ENCODE measurements at regions not wholly inside any gene's neighbourhood (a gene's known extent, or its start where the extent isn't known, plus 50 kb on each side); places are given as distances from the start of the nearest gene placed in this dataset.

GRCh38 chr13:79212064-79212619 is 193.9 kb downstream of the RBM26 start:
- TF ChIP-seq CTCF (IDR thresholded peaks at IDR 0.05) (no peak), POLR2A (IDR thresholded peaks at IDR 0.05) (no peak)
- WGBS (ENCODE audit: insufficient coverage, low coverage, low lambda C conversion rate, missing lambda C conversion rate), result 68% methylated on average over 10 of the region's 10 CpGs
- ATAC-seq (no peak), DNase-seq (no peak)
- intact Hi-C loops (cut with DNase I), result no loop called here
- H3K4me1 ChIP-seq, result no peaks in the 10 kb centered on the region
- no peaks in the 10 kb centered on the region for H3K27me3 ChIP-seq
- H3K27ac ChIP-seq, result no peak overlapping the region
- H3K36me3 ChIP-seq, result no peaks in the 10 kb centered on the region
- no peaks in the 10 kb centered on the region for H3K9me3 ChIP-seq
- H3K4me3 ChIP-seq, result no peak overlapping the region

- Histone ChIP-seq H3K4me3 (no peak overlapping the region), H3K4me1 (no peaks in the 10 kb centered on the region), H3K36me3 (no peaks in the 10 kb centered on the region), H3K27me3 (no peaks in the 10 kb centered on the region), H3K27ac (no peak overlapping the region), H3K9me3 (no peaks in the 10 kb centered on the region)
- WGBS (ENCODE audit: insufficient coverage, low coverage, low lambda C conversion rate, missing lambda C conversion rate), result 56% methylated on average over 1 of the region's 1 CpG
- DNase-seq, result no peak
- TF ChIP-seq POLR2A (IDR thresholded peaks at IDR 0.05) (no peak), CTCF (IDR thresholded peaks at IDR 0.05) (no peak)
- intact Hi-C loops (cut with DNase I), result no loop called here
- no peak for ATAC-seq
These were observed 194.7 kb downstream of the RBM26 start for GRCh38 chr13:79211377-79211776.

DNA sequence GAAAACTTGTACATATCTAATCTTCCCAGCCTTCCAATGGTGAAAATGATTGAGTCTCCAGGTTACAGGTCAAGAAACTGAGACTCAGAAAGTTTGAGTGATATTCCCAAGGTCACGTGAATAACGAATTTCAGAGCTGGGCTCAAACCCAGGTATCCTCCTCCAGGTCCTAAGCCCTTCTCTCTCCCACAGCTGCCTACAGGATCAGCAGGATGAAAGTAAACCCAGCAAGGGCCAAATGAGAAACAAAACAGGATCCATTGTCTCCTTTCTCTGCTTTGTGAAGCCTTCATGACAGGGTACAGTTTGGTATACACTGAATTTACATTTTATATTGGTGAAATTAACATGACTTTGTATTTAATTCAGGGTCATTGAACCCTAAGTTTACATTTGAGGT is 208.1 kb downstream of the RBM26 start:
- Histone ChIP-seq H3K27me3 (no peaks in the 10 kb centered on the region), H3K9me3 (no peaks in the 10 kb centered on the region), H3K27ac (no peak overlapping the region), H3K4me3 (no peak overlapping the region), H3K4me1 (no peaks in the 10 kb centered on the region), H3K36me3 (no peaks in the 10 kb centered on the region)
- ATAC-seq, result no peak
- WGBS (ENCODE audit: insufficient coverage, low coverage, low lambda C conversion rate, missing lambda C conversion rate), result 17% methylated on average over 1 of the region's 2 CpGs
- no peak for DNase-seq
- intact Hi-C loops (cut with DNase I), result no loop called here
- TF ChIP-seq CTCF (IDR thresholded peaks at IDR 0.05), result no peak
- TF ChIP-seq POLR2A (IDR thresholded peaks at IDR 0.05), result no peak

GRCh38 chr13:79196843-79197242 is 209.2 kb downstream of the RBM26 start:
- intact Hi-C loops (cut with DNase I), result no loop called here
- ATAC-seq, result no peak

More at GRCh38 chr13:79196843-79197242, 209.2 kb downstream of the RBM26 start:
- no peak for TF ChIP-seq POLR2A (IDR thresholded peaks at IDR 0.05)
- no peak for TF ChIP-seq CTCF (IDR thresholded peaks at IDR 0.05)
- 90% methylated on average over 3 of the region's 3 CpGs for WGBS (ENCODE audit: insufficient coverage, low coverage, low lambda C conversion rate, missing lambda C conversion rate)
- Histone ChIP-seq H3K27me3 (no peaks in the 10 kb centered on the region), H3K36me3 (no peaks in the 10 kb centered on the region), H3K9me3 (no peaks in the 10 kb centered on the region), H3K4me3 (no peak overlapping the region), H3K4me1 (no peaks in the 10 kb centered on the region), H3K27ac (no peak overlapping the region)
- DNase-seq, result no peak
